Coronary artery (tissue), 2 donors: ENCODE measurements at regions not wholly inside any gene's neighbourhood (a gene's known extent, or its start where the extent isn't known, plus 50 kb on each side); places are given as distances from the start of the nearest gene placed in this dataset.

ENCODE experiments used
- DNase-seq: peaks from one replicate; pipeline ENCODE4 v3.0.0-alpha.2; 2017; ENCODE audit warnings: low spot score
- H3K27ac ChIP-seq, 2 donors: fragments of 200-600 bp; sonication (generic); one replicate each; pipeline ENCODE4 v1.5.1; 2016 to 2019
- H3K4me3 ChIP-seq: fragments of 200-600 bp; sonication (generic); 2 replicates; pipeline ENCODE4 v1.5.1; 2016; ENCODE audit warnings: mild to moderate bottlenecking, moderate library complexity
- CTCF ChIP-seq: fragments of 200-600 bp; sonication (generic); IDR thresholded peaks from one replicate; pipeline ENCODE4 v1.5.1; 2019; ENCODE audit warnings: antibody characterized with exemption

- no peak for TF ChIP-seq CTCF
Measured at GRCh38 chr1:4422504-4423289, 231.7 kb upstream of the AJAP1 start.

GRCh38 chr1:4424254-4424653 lies 230.2 kb upstream of the AJAP1 start:
- no peak overlapping the region for H3K27ac ChIP-seq
- no peak overlapping the region for H3K4me3 ChIP-seq
- no peak for DNase-seq
- TF ChIP-seq CTCF = no peak

More at GRCh38 chr1:4422504-4423289, 231.7 kb upstream of the AJAP1 start:
- DNase-seq = no peak
- Histone ChIP-seq H3K27ac (no peak overlapping the region), H3K4me3 (no peak overlapping the region)

- DNase-seq = no peak
- TF ChIP-seq CTCF = no peak
- H3K27ac ChIP-seq = no peak overlapping the region
Measured at GRCh38 chr1:4424766-4425165, 229.6 kb upstream of the AJAP1 start.

DNA sequence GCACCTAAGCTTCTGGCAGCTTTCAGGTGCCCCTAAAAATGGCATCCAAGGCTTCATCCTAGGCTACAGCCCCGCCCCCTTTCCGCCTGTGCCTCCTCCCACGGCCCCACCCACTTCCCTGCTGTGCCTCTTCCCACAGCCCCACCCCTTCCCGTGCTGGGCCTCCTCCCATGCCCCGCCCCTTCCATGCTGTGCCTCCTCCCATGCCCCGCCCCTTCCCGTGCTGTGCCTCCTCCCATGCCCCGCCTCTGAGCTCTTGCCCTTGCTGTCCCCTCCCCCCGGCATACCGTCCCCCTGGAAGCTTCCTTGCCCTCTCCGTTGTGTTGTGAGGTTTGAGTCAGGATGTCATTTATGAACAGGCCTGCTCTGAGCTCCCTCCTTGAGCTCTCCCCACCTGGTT lies 228.5 kb upstream of the AJAP1 start:
- Histone ChIP-seq H3K4me3 (no peak overlapping the region), H3K27ac (no peak overlapping the region)
- no peak for DNase-seq
- TF ChIP-seq CTCF = no peak

More at GRCh38 chr1:4424766-4425165, 229.6 kb upstream of the AJAP1 start:
- H3K4me3 ChIP-seq = no peak overlapping the region

GRCh38 chr1:4428711-4429110 lies 225.7 kb upstream of the AJAP1 start:
- Histone ChIP-seq H3K4me3 (no peak overlapping the region), H3K27ac (no peak overlapping the region)
- no peak for TF ChIP-seq CTCF
- DNase-seq = no peak

GRCh38 chr1:4430406-4431365 lies 223.7 kb upstream of the AJAP1 start:
- H3K27ac ChIP-seq = no peak overlapping the region
- no peak for TF ChIP-seq CTCF

More at GRCh38 chr1:4430406-4431365, 223.7 kb upstream of the AJAP1 start:
- no peak overlapping the region for H3K4me3 ChIP-seq
- DNase-seq = no peak
